ENCODE measurements at regions not wholly inside any gene's neighbourhood (a gene's known extent, or its start where the extent isn't known, plus 50 kb on each side); places are given as distances from the start of the nearest gene placed in this dataset.

DNA sequence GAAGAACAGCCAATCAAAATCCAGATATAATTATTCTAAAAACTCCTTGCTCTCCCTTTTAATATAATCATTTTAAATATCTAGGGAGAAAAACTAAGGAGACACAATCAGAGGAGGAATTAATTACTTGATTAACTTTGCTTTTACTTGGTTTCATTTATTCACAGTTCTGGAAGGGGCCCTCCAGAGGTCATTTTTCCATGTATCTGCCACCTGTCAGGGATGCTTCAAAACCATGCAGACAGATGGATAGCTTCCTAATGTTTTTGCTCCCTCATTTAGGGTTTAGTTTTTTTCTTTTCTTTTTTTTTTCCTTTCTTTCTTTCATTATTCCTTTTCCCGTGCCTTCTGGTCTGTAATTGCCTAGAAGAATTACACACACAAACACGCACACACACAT lies 438.1 kb upstream of the ARPP21 start:
- intact Hi-C loops (cut with DNase I) = no loop called here
- 83 to 88% methylated on average over 2 of the region's 2 CpGs for WGBS, 2 donors

GRCh38 chr3:35215525-35216500 lies 423.5 kb upstream of the ARPP21 start:
- Histone ChIP-seq H3K27me3 (no peaks in the 10 kb centered on the region), H3K4me1 (no peaks in the 10 kb centered on the region), H3K9me3 (no peaks in the 10 kb centered on the region), H3K27ac (no peak overlapping the region), H3K36me3 (no peaks in the 10 kb centered on the region), H3K4me3 (no peak overlapping the region)
- intact Hi-C loops (cut with DNase I) = no loop called here
- no peak for TF ChIP-seq POLR2A (IDR thresholded peaks at IDR 0.05)
- no peak for TF ChIP-seq POLR2AphosphoS5 (IDR thresholded peaks at IDR 0.05)
- TF ChIP-seq EP300 (IDR thresholded peaks at IDR 0.05) = no peak
- TF ChIP-seq CTCF (IDR thresholded peaks at IDR 0.05) = no peak
- WGBS, 2 donors = 87 to 93% methylated on average over 31 of the region's 31 CpGs
- DNase-seq = no peak

More for the DNA sequence above, 438.1 kb upstream of the ARPP21 start:
- TF ChIP-seq CTCF (IDR thresholded peaks at IDR 0.05) = no peak
- TF ChIP-seq EP300 (IDR thresholded peaks at IDR 0.05) = no peak
- TF ChIP-seq POLR2A (IDR thresholded peaks at IDR 0.05) = no peak
- TF ChIP-seq POLR2AphosphoS5 (IDR thresholded peaks at IDR 0.05) = no peak
- Histone ChIP-seq H3K4me1 (no peaks in the 10 kb centered on the region), H3K27me3 (no peaks in the 10 kb centered on the region), H3K4me3 (no peak overlapping the region), H3K9me3 (no peaks in the 10 kb centered on the region), H3K36me3 (no peaks in the 10 kb centered on the region), H3K27ac (no peak overlapping the region)
- DNase-seq = no peak

GRCh38 chr3:35216501-35217266 lies 422.6 kb upstream of the ARPP21 start:
- H3K27ac ChIP-seq = no peak overlapping the region
- intact Hi-C loops (cut with DNase I) = no loop called here
- no peaks in the 10 kb centered on the region for H3K36me3 ChIP-seq
- no peaks in the 10 kb centered on the region for H3K4me1 ChIP-seq
- 91% methylated on average over 18 of the region's 18 CpGs for WGBS, 2 donors
- H3K27me3 ChIP-seq = no peaks in the 10 kb centered on the region
- DNase-seq = no peak
- H3K4me3 ChIP-seq = no peak overlapping the region
- TF ChIP-seq POLR2A (IDR thresholded peaks at IDR 0.05) (no peak), EP300 (IDR thresholded peaks at IDR 0.05) (no peak), POLR2AphosphoS5 (IDR thresholded peaks at IDR 0.05) (no peak), CTCF (IDR thresholded peaks at IDR 0.05) (no peak)
- H3K9me3 ChIP-seq = no peaks in the 10 kb centered on the region

DNA sequence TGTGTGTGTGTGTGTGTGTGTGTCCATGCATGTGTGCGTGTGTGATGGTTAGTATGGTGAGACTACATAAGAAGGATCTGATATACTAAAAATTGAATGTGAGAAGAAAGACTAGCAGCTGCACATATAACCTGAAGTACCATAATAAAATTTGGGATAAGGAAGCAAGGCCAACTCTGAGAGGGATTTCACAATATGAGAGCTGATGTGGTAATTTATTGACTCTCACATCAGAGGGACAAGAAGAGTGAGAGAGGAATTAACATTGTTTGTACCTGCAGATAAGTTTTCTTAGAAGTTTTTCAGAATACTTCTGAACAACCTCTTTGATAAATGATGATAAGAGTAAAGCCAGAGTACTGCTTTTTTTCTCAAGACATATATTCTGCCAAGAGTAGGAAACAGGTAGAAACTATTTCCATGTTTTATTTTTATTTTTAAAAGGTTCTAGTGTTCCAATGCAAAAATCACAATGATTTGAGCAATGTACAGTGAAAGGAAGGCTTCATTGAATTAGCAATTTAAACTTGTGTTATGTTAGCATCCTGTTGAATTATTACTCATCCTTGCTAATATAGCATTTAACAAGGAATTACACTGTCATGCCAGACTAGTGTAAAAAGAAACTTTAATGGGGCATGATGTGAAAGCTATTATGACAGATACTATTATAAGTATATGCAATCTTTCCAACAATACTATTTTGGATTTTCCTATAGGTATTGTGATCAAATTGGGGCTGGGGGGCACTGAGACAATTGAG lies 415.5 kb upstream of the ARPP21 start:
- intact Hi-C loops (cut with DNase I) = no loop called here
- Histone ChIP-seq H3K4me3 (no peak overlapping the region), H3K27ac (no peak overlapping the region), H3K36me3 (no peaks in the 10 kb centered on the region), H3K9me3 (no peaks in the 10 kb centered on the region), H3K27me3 (no peaks in the 10 kb centered on the region), H3K4me1 (no peaks in the 10 kb centered on the region)
- 85 to 86% methylated on average over 1 of the region's 1 CpG for WGBS, 2 donors
- no peak for TF ChIP-seq POLR2A (IDR thresholded peaks at IDR 0.05)
- no peak for TF ChIP-seq CTCF (IDR thresholded peaks at IDR 0.05)
- no peak for TF ChIP-seq POLR2AphosphoS5 (IDR thresholded peaks at IDR 0.05)
- TF ChIP-seq EP300 (IDR thresholded peaks at IDR 0.05) = no peak
- no peak for DNase-seq

Data from sigmoid colon (tissue), 6 donors.